MM.1S (cell line): ENCODE measurements at regions not wholly inside any gene's neighbourhood (a gene's known extent, or its start where the extent isn't known, plus 50 kb on each side); places are given as distances from the start of the nearest gene placed in this dataset.

Experiments used
- CTCF ChIP-seq: fragments of 300-600 bp; sonication (generic); IDR thresholded peaks from 2 replicates; pipeline ENCODE4 v1.5.1; 2016; ENCODE audit warnings: antibody characterized with exemption, low read length, mixed read lengths
- EZH2 ChIP-seq: fragments of 300-600 bp; sonication (generic); optimal IDR thresholded peaks from 2 replicates; pipeline ENCODE3; 2017; ENCODE audit warnings: low read depth, mild to moderate bottlenecking, antibody characterized with exemption, low read length, mixed read lengths
- EZH2phosphoT487 ChIP-seq: fragments of 300-600 bp; sonication (generic); IDR thresholded peaks from 2 replicates; pipeline ENCODE4 v1.6.1; 2018; ENCODE audit warnings: antibody characterized with exemption, low read length

DNA sequence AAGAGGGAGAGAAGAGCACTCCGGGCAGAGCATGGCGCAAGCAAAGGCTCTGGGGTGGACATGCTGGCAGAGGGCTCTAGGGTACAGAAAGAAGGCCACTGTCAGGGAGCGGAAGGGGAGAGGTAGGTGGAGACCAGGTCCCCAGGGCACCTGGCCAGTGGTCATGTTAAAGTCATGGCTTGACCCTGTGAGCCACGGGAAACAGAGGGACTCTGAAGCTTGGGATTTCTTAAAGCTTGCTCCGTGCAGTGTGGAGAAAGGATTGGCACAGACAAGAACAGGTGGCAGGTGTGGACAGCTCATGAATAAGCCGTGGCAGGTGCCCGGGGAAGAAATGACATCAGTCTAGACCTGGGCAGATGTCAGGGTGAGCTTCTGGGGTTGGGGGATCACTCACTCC, 413.8 kb downstream of the BCL11B start:
- TF ChIP-seq CTCF (no peak), EZH2 (no peak), EZH2phosphoT487 (no peak)
